ENCODE measurements at regions not wholly inside any gene's neighbourhood (a gene's known extent, or its start where the extent isn't known, plus 50 kb on each side); places are given as distances from the start of the nearest gene placed in this dataset.

DNA sequence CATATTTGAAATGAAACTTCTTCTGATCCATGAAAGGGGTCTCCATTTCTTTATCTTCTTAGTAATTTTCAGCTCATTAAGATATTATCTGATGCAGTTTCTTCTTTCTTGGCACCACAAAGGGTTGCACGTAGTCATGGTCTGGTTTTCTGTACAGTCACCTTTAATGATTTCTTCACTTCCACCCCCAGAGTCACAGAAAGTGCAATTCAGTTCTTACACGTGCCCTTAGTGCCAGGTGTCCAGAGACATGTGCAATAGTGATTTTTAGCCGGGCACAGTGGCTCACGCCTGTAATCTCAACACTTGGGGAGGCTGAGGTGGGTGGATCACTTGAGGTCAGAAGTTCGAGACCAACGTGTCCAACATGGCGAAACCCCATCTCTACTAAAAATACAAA lies 202.8 kb upstream of the MTNR1B start:
- H3K27me3 ChIP-seq (ENCODE audit: control insufficient read depth, insufficient read depth, low read length), result no peaks in the 10 kb centered on the region
- no peaks in the 10 kb centered on the region for H3K4me1 ChIP-seq (ENCODE audit: control insufficient read depth, insufficient read depth, low read length)
- CTCF ChIA-PET, result no interaction called here
- ATAC-seq (no peak), DNase-seq (ENCODE audit: low read depth, low spot score) (no peak)
- TF ChIP-seq, protein P1, sequence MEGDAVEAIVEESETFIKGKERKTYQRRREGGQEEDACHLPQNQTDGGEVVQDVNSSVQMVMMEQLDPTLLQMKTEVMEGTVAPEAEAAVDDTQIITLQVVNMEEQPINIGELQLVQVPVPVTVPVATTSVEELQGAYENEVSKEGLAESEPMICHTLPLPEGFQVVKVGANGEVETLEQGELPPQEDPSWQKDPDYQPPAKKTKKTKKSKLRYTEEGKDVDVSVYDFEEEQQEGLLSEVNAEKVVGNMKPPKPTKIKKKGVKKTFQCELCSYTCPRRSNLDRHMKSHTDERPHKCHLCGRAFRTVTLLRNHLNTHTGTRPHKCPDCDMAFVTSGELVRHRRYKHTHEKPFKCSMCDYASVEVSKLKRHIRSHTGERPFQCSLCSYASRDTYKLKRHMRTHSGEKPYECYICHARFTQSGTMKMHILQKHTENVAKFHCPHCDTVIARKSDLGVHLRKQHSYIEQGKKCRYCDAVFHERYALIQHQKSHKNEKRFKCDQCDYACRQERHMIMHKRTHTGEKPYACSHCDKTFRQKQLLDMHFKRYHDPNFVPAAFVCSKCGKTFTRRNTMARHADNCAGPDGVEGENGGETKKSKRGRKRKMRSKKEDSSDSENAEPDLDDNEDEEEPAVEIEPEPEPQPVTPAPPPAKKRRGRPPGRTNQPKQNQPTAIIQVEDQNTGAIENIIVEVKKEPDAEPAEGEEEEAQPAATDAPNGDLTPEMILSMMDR (IDR thresholded peaks at IDR 0.05), result no peak
- TF ChIP-seq POLR2AphosphoS5 (IDR thresholded peaks at IDR 0.05; ENCODE audit: low read depth, low read length) (no peak), SIN3A (IDR thresholded peaks at IDR 0.05; ENCODE audit: borderline replicate concordance, insufficient read depth, low read depth, low read length) (no peak)
- no peak overlapping the region for H3K4me3 ChIP-seq (ENCODE audit: low read depth in 2 of 2, low read length in 2 of 2)
- no peaks in the 10 kb centered on the region for H3K9me3 ChIP-seq (ENCODE audit: control insufficient read depth, insufficient read depth, low read depth, low read length)
- POLR2A ChIA-PET, result no interaction called here
- no TSS peak for BruUV-seq (replicated peaks)
- intact Hi-C loops (cut with micrococcal nuclease; ENCODE audit: unreplicated experiment) (no loop called here), in situ Hi-C loops (cut with HindIII; ENCODE audit: low pct_unique_long_range_greater_than_20kb, low sequenced_read_pairs) (no loop called here)
- no peaks in the 10 kb centered on the region for H3K36me3 ChIP-seq (ENCODE audit: control insufficient read depth, insufficient read depth, low read length)
- no peak overlapping the region for H3K27ac ChIP-seq (ENCODE audit: low read length)

DNA sequence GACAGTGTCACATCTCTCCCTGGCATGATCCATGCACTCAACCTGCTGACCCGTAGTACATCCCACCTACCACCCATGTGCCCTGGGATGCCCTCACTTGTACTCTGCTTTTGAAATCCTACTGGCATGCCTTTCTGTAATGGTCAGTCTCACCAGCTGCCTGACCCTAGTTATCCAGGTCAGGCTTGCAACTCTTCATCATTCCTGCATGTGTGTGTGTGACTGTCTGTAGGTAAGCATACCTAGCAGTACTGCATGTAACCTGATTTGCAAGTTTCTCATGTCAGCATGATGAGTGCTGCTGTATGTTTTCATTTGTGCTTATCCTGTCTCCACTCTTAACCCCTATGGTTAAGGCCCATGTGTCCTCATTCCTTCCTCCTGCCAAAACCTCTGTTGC lies 202.0 kb upstream of the MTNR1B start:
- Histone ChIP-seq H3K27me3 (ENCODE audit: control insufficient read depth, insufficient read depth, low read length) (no peaks in the 10 kb centered on the region), H3K4me1 (ENCODE audit: control insufficient read depth, insufficient read depth, low read length) (no peaks in the 10 kb centered on the region), H3K27ac (ENCODE audit: low read length) (no peak overlapping the region), H3K36me3 (ENCODE audit: control insufficient read depth, insufficient read depth, low read length) (no peaks in the 10 kb centered on the region), H3K4me3 (ENCODE audit: low read depth in 2 of 2, low read length in 2 of 2) (no peak overlapping the region), H3K9me3 (ENCODE audit: control insufficient read depth, insufficient read depth, low read depth, low read length) (no peaks in the 10 kb centered on the region)
- TF ChIP-seq TCF7L2 (IDR thresholded peaks at IDR 0.05; ENCODE audit: low read depth, low read length), result no peak
- TF ChIP-seq, protein P2, sequence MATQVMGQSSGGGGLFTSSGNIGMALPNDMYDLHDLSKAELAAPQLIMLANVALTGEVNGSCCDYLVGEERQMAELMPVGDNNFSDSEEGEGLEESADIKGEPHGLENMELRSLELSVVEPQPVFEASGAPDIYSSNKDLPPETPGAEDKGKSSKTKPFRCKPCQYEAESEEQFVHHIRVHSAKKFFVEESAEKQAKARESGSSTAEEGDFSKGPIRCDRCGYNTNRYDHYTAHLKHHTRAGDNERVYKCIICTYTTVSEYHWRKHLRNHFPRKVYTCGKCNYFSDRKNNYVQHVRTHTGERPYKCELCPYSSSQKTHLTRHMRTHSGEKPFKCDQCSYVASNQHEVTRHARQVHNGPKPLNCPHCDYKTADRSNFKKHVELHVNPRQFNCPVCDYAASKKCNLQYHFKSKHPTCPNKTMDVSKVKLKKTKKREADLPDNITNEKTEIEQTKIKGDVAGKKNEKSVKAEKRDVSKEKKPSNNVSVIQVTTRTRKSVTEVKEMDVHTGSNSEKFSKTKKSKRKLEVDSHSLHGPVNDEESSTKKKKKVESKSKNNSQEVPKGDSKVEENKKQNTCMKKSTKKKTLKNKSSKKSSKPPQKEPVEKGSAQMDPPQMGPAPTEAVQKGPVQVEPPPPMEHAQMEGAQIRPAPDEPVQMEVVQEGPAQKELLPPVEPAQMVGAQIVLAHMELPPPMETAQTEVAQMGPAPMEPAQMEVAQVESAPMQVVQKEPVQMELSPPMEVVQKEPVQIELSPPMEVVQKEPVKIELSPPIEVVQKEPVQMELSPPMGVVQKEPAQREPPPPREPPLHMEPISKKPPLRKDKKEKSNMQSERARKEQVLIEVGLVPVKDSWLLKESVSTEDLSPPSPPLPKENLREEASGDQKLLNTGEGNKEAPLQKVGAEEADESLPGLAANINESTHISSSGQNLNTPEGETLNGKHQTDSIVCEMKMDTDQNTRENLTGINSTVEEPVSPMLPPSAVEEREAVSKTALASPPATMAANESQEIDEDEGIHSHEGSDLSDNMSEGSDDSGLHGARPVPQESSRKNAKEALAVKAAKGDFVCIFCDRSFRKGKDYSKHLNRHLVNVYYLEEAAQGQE (IDR thresholded peaks at IDR 0.05; ENCODE audit: insufficient read depth in 1 of 2, low read depth in 2 of 2, low read length in 1 of 2), result no peak
- TF ChIP-seq, protein P1 (IDR thresholded peaks at IDR 0.05), result no peak
- no peak for TF ChIP-seq SIN3A (IDR thresholded peaks at IDR 0.05; ENCODE audit: borderline replicate concordance, insufficient read depth, low read depth, low read length)
- no peak for TF ChIP-seq POLR2AphosphoS5 (IDR thresholded peaks at IDR 0.05; ENCODE audit: low read depth, low read length)
- no TSS peak for BruUV-seq (replicated peaks)
- POLR2A ChIA-PET, result no interaction called here
- DNase-seq (ENCODE audit: low read depth, low spot score) (no peak), ATAC-seq (no peak)
- CTCF ChIA-PET, result no interaction called here
- in situ Hi-C loops (cut with HindIII; ENCODE audit: low pct_unique_long_range_greater_than_20kb, low sequenced_read_pairs) (no loop called here), intact Hi-C loops (cut with micrococcal nuclease; ENCODE audit: unreplicated experiment) (no loop called here)

Measured in Panc1 (cell line).